GM12878 (cell line): ENCODE measurements at regions not wholly inside any gene's neighbourhood (a gene's known extent, or its start where the extent isn't known, plus 50 kb on each side); places are given as distances from the start of the nearest gene placed in this dataset.

Source experiments
- CTCF ChIP-seq, 3 experiments: IDR thresholded peaks in 2 of 3; conservative IDR thresholded peaks in 1 of 3; 2 replicates each; pipeline ENCODE4 v1.5.1; 2011; ENCODE audit warnings: low read depth in 3 of 3, low read length in 3 of 3, mild to moderate bottlenecking in 3 of 3, control low read depth in 2 of 3, moderate library complexity in 2 of 3, inconsistent platforms in 1 of 3, mixed read lengths in 1 of 3; ENCODE audit not compliant: control insufficient read depth in 2 of 3, insufficient read depth in 1 of 3; ENCODE audit errors: extremely low read depth in 1 of 3
- EP300 ChIP-seq, 2 experiments: fragments of 150-350 bp in 1 of 2; IDR thresholded peaks; 2 replicates each; pipeline ENCODE4 v1.6.1; 2011 to 2012; ENCODE audit warnings: low read depth in 2 of 2, low read length in 2 of 2, borderline replicate concordance in 1 of 2, improper control_type of control experiment in 1 of 2, inconsistent platforms in 1 of 2; ENCODE audit not compliant: control insufficient read depth in 1 of 2
- NRF1 ChIP-seq: conservative IDR thresholded peaks from 2 replicates; pipeline ENCODE4 v1.6.1; 2011; ENCODE audit warnings: mild to moderate bottlenecking, low read depth, low read length, improper control_type of control experiment
- TF ChIP-seq, protein P1 (sequence below): IDR thresholded peaks from 2 replicates; pipeline ENCODE4 v1.6.1; 2012; ENCODE audit warnings: improper control_type of control experiment, low read depth, low read length; ENCODE audit not compliant: insufficient replicate concordance
- TF ChIP-seq, protein P2 (sequence below): IDR thresholded peaks from 2 replicates; pipeline ENCODE4 v1.6.1; 2011; ENCODE audit warnings: low read depth, mild to moderate bottlenecking, low read length, moderate library complexity, borderline replicate concordance; ENCODE audit errors: extremely low read depth

- TF ChIP-seq, protein P1, sequence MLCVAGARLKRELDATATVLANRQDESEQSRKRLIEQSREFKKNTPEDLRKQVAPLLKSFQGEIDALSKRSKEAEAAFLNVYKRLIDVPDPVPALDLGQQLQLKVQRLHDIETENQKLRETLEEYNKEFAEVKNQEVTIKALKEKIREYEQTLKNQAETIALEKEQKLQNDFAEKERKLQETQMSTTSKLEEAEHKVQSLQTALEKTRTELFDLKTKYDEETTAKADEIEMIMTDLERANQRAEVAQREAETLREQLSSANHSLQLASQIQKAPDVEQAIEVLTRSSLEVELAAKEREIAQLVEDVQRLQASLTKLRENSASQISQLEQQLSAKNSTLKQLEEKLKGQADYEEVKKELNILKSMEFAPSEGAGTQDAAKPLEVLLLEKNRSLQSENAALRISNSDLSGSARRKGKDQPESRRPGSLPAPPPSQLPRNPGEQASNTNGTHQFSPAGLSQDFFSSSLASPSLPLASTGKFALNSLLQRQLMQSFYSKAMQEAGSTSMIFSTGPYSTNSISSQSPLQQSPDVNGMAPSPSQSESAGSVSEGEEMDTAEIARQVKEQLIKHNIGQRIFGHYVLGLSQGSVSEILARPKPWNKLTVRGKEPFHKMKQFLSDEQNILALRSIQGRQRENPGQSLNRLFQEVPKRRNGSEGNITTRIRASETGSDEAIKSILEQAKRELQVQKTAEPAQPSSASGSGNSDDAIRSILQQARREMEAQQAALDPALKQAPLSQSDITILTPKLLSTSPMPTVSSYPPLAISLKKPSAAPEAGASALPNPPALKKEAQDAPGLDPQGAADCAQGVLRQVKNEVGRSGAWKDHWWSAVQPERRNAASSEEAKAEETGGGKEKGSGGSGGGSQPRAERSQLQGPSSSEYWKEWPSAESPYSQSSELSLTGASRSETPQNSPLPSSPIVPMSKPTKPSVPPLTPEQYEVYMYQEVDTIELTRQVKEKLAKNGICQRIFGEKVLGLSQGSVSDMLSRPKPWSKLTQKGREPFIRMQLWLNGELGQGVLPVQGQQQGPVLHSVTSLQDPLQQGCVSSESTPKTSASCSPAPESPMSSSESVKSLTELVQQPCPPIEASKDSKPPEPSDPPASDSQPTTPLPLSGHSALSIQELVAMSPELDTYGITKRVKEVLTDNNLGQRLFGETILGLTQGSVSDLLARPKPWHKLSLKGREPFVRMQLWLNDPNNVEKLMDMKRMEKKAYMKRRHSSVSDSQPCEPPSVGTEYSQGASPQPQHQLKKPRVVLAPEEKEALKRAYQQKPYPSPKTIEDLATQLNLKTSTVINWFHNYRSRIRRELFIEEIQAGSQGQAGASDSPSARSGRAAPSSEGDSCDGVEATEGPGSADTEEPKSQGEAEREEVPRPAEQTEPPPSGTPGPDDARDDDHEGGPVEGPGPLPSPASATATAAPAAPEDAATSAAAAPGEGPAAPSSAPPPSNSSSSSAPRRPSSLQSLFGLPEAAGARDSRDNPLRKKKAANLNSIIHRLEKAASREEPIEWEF, result no peak
- TF ChIP-seq CTCF (IDR thresholded peaks at IDR 0.05 in 2 of 3, conservative IDR thresholded peaks at IDR 0.05 in 1 of 3; ENCODE audit: control insufficient read depth in 2 of 3, extremely low read depth in 1 of 3, insufficient read depth in 1 of 3, low read depth in 3 of 3, low read length in 3 of 3), result no peak
- TF ChIP-seq NRF1, result no peak
- TF ChIP-seq, protein P2, sequence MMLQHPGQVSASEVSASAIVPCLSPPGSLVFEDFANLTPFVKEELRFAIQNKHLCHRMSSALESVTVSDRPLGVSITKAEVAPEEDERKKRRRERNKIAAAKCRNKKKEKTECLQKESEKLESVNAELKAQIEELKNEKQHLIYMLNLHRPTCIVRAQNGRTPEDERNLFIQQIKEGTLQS, result no peak
- TF ChIP-seq EP300 (IDR thresholded peaks at IDR 0.05; ENCODE audit: borderline replicate concordance in 1 of 2, control insufficient read depth in 1 of 2, low read depth in 2 of 2, low read length in 2 of 2), result no peak
Observed at GRCh38 chr4:36471903-36472302, 190.5 kb downstream of the DTHD1 start.
